Activated T-cell treated with anti-CD3 and anti-CD28 coated beads, Interleukin-2, amount 50 U/mL, for 4 hours (primary cell): ENCODE measurements at regions not wholly inside any gene's neighbourhood (a gene's known extent, or its start where the extent isn't known, plus 50 kb on each side); places are given as distances from the start of the nearest gene placed in this dataset.
"Not testable (repeated sequence)": the region's sequence is repeated elsewhere in the genome, so short reads cannot be mapped to it uniquely, and the experiment has no call there.

ENCODE experiments used
- ATAC-seq, 2 donors: fragments of 200-7000 bp; cut with Tn5 transposase; one replicate each; pipeline ENCODE4 v1.10.0; 2021
- DNase-seq: peaks from one replicate; pipeline ENCODE4 v3.0.0-alpha.2; 2020
- H3K27me3 Mint-ChIP-seq: one replicate; pipeline ENCODE4 v1.8.0; 2021; ENCODE audit warnings: low read depth, mixed read lengths
- H3K36me3 Mint-ChIP-seq: one replicate; pipeline ENCODE4 v1.8.0; 2022; ENCODE audit warnings: mixed read lengths; ENCODE audit not compliant: insufficient read depth
- H3K4me1 Mint-ChIP-seq: one replicate; pipeline ENCODE4 v1.8.0; 2021; ENCODE audit warnings: low read depth, mixed read lengths
- H3K4me3 Mint-ChIP-seq: one replicate; pipeline ENCODE4 v1.8.0; 2021; ENCODE audit warnings: mild to moderate bottlenecking, moderate library complexity, mixed read lengths
- H3K9me3 Mint-ChIP-seq: one replicate; pipeline ENCODE4 v1.8.0; 2021; ENCODE audit warnings: mixed read lengths

DNA sequence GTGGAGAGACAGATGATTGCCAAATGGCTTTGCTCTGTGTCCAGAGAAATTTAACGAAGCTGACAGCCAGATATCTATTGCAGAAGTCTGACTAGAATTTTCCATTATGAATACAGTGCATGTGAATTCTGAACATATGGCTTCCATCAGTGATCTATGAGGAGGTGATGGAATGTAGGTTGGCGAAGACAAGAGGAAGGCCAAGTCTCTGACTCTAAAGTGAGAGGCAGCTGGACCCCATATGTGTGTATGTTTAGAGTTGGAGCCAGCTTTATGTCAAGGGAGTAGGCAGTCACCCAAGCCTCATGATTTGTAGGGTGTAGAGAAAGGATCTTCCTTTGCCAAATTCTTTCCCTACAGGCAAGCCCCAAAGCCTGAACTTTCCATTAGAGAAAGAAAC lies 76.2 kb upstream of the TEX13D start:
- Mint-ChIP-seq H3K4me3 (no peak overlapping the region), H3K27me3 (no peaks in the 10 kb centered on the region)
- ATAC-seq: no peak

DNA sequence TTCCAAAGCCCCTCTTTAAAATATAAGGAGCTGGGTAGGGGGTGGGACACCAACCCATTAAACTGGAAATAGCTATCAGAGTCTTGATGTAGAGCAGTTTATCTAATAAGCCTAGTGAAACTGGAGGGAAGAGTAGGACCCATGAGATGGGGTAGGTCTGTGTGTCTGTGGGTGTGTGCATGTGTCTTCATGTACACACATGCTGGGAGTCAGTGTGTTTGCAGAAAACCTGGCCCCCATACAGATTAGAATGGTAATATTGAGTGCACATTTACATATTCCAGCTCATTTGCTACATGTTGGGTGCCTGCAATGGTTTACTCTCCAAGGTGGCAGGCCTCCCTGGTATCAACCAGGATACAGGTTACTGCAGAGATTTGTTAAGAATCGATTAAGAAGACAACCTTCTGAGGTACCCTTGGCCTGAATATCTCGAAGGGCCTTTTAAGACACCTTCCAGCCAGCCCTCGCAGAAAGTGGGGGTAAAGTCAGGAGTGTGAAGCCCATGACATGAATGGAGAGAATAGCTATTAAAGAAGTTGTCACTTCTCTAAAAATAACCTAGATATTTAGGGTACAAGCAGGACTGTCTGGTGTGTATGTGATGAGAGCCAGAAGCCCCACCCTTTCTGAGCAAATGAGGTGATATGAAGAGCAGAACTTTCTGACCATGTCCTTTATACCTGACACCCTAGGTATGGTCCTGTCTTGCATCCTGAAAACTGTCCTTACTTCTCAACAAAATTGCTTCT lies 75.7 kb upstream of the TEX13D start:
- peaks cover 19% of the 10 kb centered on the region for H3K4me1 Mint-ChIP-seq
- no peak overlapping the region for H3K4me3 Mint-ChIP-seq
- DNase-seq (no peak), ATAC-seq (no peak)
- H3K27me3 Mint-ChIP-seq: no peaks in the 10 kb centered on the region
- no peaks in the 10 kb centered on the region for H3K36me3 Mint-ChIP-seq
- no peaks in the 10 kb centered on the region for H3K9me3 Mint-ChIP-seq

More for the DNA sequence above, 76.2 kb upstream of the TEX13D start:
- Mint-ChIP-seq H3K4me1 (peaks cover 19% of the 10 kb centered on the region), H3K9me3 (no peaks in the 10 kb centered on the region), H3K36me3 (no peaks in the 10 kb centered on the region)
- DNase-seq: no peak

GRCh38 chrX:124257924-124258702 lies 74.3 kb upstream of the TEX13D start:
- ATAC-seq: peak in 1 of 2 donors; percentile 32

GRCh38 chrX:124260845-124261244 lies 71.6 kb upstream of the TEX13D start:
- ATAC-seq: no peak
- H3K4me3 Mint-ChIP-seq: no peak overlapping the region
- H3K4me1 Mint-ChIP-seq: peaks cover 19% of the 10 kb centered on the region

More at GRCh38 chrX:124257924-124258702, 74.3 kb upstream of the TEX13D start:
- Mint-ChIP-seq H3K36me3 (no peaks in the 10 kb centered on the region), H3K4me3 (no peak overlapping the region), H3K4me1 (peaks cover 19% of the 10 kb centered on the region), H3K9me3 (no peaks in the 10 kb centered on the region), H3K27me3 (no peaks in the 10 kb centered on the region)
- DNase-seq: no peak

GRCh38 chrX:124263743-124264142 lies 68.7 kb upstream of the TEX13D start:
- Mint-ChIP-seq H3K27me3 (no peaks in the 10 kb centered on the region), H3K9me3 (no peaks in the 10 kb centered on the region), H3K36me3 (no peaks in the 10 kb centered on the region), H3K4me3 (no peak overlapping the region), H3K4me1 (peaks cover 15% of the 10 kb centered on the region)
- ATAC-seq (no peak), DNase-seq (no peak)

More at GRCh38 chrX:124260845-124261244, 71.6 kb upstream of the TEX13D start:
- Mint-ChIP-seq H3K27me3 (no peaks in the 10 kb centered on the region), H3K9me3 (no peaks in the 10 kb centered on the region), H3K36me3 (no peaks in the 10 kb centered on the region)
- DNase-seq: no peak

DNA sequence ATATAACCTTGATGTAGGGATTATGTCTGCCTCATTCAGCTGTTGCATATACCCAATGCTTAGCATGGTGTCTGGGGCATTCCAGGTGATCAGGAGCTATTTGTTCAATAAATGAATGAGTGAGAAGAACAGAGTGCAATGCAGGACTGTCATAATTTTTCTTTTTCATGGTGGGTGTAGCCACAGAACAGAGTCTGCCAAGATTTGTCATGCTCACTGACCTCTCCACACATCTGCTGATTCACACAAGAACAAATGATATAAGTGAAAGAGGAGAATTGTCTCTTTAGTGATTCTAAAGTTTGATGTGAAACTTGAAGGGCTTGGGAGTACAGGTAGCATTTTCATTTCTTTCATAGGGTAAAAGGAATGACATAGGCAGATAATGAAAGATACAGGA lies 64.4 kb upstream of the TEX13D start:
- H3K4me3 Mint-ChIP-seq: no peak overlapping the region
- H3K27me3 Mint-ChIP-seq: no peaks in the 10 kb centered on the region
- ATAC-seq (no peak), DNase-seq (no peak)
- peaks cover 9% of the 10 kb centered on the region for H3K4me1 Mint-ChIP-seq
- no peaks in the 10 kb centered on the region for H3K36me3 Mint-ChIP-seq
- no peaks in the 10 kb centered on the region for H3K9me3 Mint-ChIP-seq

DNA sequence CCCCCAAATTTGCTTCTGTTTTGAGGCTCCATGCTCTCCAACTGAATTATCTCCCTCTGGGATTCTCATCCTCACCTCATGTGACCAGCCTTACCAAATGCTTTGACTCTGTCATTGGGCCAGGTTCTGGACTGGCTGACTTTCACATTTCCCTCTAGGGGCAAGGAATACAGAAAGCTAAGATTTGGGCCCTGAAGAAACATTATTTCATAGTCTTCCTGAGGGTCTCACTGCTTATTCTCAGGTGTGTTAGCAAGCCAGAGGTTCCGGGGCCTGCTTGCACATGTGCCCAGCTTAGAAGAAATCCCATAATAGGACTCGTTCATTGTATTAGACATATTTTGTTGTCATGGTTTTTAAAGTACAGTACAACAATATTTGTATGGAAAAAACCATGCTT lies 62.6 kb upstream of the TEX13D start:
- H3K9me3 Mint-ChIP-seq: no peaks in the 10 kb centered on the region
- H3K4me3 Mint-ChIP-seq: no peak overlapping the region
- H3K36me3 Mint-ChIP-seq: no peaks in the 10 kb centered on the region
- no peaks in the 10 kb centered on the region for H3K27me3 Mint-ChIP-seq
- DNase-seq (no peak), ATAC-seq (no peak)
- H3K4me1 Mint-ChIP-seq: peaks cover 14% of the 10 kb centered on the region

DNA sequence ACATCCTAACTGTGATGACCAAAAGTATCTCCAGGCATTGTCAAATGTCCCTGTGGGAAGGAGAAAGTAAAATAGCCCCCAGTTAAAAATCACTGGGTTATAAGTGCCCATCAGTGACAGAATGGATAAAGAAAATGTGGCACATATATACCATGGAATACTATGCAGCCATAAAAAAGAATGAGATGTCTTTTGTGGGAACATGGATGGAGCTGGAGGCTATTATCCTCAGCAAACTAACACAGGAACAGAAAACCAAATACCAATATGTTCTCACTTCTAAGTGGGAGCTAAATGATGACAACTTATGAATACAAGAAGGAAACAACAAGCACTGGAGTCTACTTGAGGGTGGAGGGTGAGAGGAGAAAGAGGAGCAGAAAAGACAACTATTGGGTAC lies 60.9 kb upstream of the TEX13D start:
- H3K9me3 Mint-ChIP-seq, H3K4me3 Mint-ChIP-seq, ATAC-seq, DNase-seq, H3K36me3 Mint-ChIP-seq, H3K27me3 Mint-ChIP-seq: not testable (repeated sequence)
- H3K4me1 Mint-ChIP-seq: peaks cover 15% of the 10 kb centered on the region

DNA sequence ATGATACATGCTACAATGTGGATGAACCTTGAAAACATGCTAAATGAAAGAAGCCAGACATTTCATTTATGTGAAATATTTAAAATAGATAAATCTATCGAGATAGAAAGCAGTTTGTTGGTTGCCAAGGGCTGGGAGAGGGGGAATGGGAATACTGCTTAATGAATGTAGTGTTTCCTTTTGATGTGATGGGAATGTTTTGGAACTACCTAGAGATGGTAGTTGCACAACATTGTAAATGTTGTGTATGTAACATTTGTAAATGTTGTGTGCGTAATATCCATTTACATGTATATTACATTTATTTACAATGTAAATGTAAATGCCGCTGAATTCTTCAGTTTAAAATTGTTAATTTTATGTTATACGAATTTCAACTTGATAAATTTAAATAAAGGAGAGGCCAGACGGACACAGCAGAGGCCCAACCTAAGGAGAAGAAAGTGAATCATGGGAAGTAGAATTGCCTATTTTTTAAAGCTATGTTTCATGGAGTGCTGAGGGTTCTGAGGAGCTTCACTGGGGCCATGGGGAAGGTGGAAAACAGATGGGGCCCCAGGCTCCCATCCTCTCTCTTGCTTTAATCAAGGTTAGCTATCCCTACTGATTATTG lies 60.0 kb upstream of the TEX13D start:
- no peaks in the 10 kb centered on the region for H3K9me3 Mint-ChIP-seq
- no peak overlapping the region for H3K4me3 Mint-ChIP-seq
- H3K27me3 Mint-ChIP-seq: no peaks in the 10 kb centered on the region
- DNase-seq (no peak), ATAC-seq (no peak)
- no peaks in the 10 kb centered on the region for H3K36me3 Mint-ChIP-seq
- peaks cover 14% of the 10 kb centered on the region for H3K4me1 Mint-ChIP-seq

GRCh38 chrX:124274438-124275181 lies 57.9 kb upstream of the TEX13D start:
- H3K27me3 Mint-ChIP-seq: no peaks in the 10 kb centered on the region
- no peaks in the 10 kb centered on the region for H3K36me3 Mint-ChIP-seq
- ATAC-seq (no peak), DNase-seq (no peak)
- H3K4me3 Mint-ChIP-seq: no peak overlapping the region
- H3K4me1 Mint-ChIP-seq: peaks cover 11% of the 10 kb centered on the region
- H3K9me3 Mint-ChIP-seq: no peaks in the 10 kb centered on the region

- Mint-ChIP-seq H3K4me3 (no peak overlapping the region), H3K36me3 (no peaks in the 10 kb centered on the region), H3K9me3 (no peaks in the 10 kb centered on the region), H3K4me1 (peaks cover 11% of the 10 kb centered on the region), H3K27me3 (no peaks in the 10 kb centered on the region)
- DNase-seq (no peak), ATAC-seq (no peak)
Observed at GRCh38 chrX:124275182-124275894, 57.1 kb upstream of the TEX13D start.

DNA sequence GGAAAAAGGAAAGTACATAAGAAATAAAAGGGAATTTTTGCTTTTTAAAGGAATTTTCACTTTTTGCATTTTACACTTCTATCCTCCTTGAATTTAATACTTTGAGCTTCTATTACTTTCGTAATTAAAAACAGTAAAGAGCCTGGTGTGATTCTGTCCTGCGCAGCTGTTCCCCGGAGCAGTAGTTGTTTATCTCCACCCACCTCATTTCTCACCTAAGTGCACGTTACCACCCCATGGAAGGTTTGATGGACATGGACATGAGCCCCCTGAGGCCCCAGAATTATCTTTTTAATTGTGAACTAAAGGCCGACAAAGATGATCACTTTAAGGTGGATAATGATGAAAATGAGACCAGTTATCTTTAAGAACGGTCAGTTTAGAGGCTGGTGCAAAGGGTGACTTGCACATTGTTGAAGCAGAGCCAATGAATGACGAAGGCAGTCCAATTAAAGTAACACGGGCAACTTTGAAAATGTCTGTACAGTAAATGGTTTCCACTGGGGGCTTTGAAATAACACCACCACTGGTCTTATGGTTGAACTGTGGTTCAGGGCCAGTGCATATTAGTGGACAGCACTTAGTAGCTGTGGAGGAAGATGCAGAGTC lies 52.1 kb upstream of the TEX13D start:
- ATAC-seq: no peak
- no peaks in the 10 kb centered on the region for H3K9me3 Mint-ChIP-seq
- peaks cover 18% of the 10 kb centered on the region for H3K4me1 Mint-ChIP-seq
- no peak for DNase-seq
- H3K36me3 Mint-ChIP-seq: no peaks in the 10 kb centered on the region
- no peak overlapping the region for H3K4me3 Mint-ChIP-seq
- no peaks in the 10 kb centered on the region for H3K27me3 Mint-ChIP-seq

- Mint-ChIP-seq H3K4me3 (no peak overlapping the region), H3K36me3 (no peaks in the 10 kb centered on the region), H3K9me3 (no peaks in the 10 kb centered on the region), H3K27me3 (no peaks in the 10 kb centered on the region), H3K4me1 (peaks cover 15% of the 10 kb centered on the region)
- peak in 1 of 2 donors; percentile 43 for ATAC-seq
- DNase-seq: no peak
Observed at GRCh38 chrX:124282580-124282979, 49.9 kb upstream of the TEX13D start.
